Smooth muscle cell (in vitro differentiated cells): ENCODE measurements at regions not wholly inside any gene's neighbourhood (a gene's known extent, or its start where the extent isn't known, plus 50 kb on each side); places are given as distances from the start of the nearest gene placed in this dataset.
A peak's percentile ranks its signal among the peaks of the same experiment; 100 is the strongest.

Experiments
- DNase-seq: peaks from one replicate; lab custom pipeline; 2025; ENCODE audit not compliant: unreplicated experiment; lab: John Stamatoyannopoulos, UW
- H2AFZ ChIP-seq: fragments of 200-600 bp; sonication (generic); 2 replicates; pipeline ENCODE4 v1.6.0; 2016; ENCODE audit warnings: antibody characterized with exemption, low read depth, mild to moderate bottlenecking
- H3F3A ChIP-seq: fragments of 200-600 bp; sonication (generic); 2 replicates; pipeline ENCODE4 v1.6.0; 2017; ENCODE audit warnings: antibody characterized with exemption, low read depth
- H3K27ac ChIP-seq: fragments of 200-600 bp; sonication (generic); 2 replicates; pipeline ENCODE4 v1.5.1; 2016; ENCODE audit warnings: low read depth, mild to moderate bottlenecking
- H3K27me3 ChIP-seq: fragments of 200-600 bp; sonication (generic); 2 replicates; pipeline ENCODE4 v1.6.1; 2016; ENCODE audit warnings: low read depth, mild to moderate bottlenecking
- H3K36me3 ChIP-seq: fragments of 200-600 bp; sonication (generic); 2 replicates; pipeline ENCODE4 v1.5.1; 2016; ENCODE audit warnings: low read depth
- H3K4me1 ChIP-seq: fragments of 200-600 bp; sonication (generic); 2 replicates; pipeline ENCODE4 v1.5.1; 2016; ENCODE audit warnings: low read depth
- H3K4me2 ChIP-seq: fragments of 200-600 bp; sonication (generic); 2 replicates; pipeline ENCODE4 v1.6.0; 2016; ENCODE audit warnings: mild to moderate bottlenecking
- H3K4me3 ChIP-seq: fragments of 200-600 bp; sonication (generic); 2 replicates; pipeline ENCODE4 v1.5.1; 2016; ENCODE audit warnings: mild to moderate bottlenecking
- H3K79me2 ChIP-seq: fragments of 200-600 bp; sonication (generic); 2 replicates; pipeline ENCODE4 v1.6.0; 2016; ENCODE audit warnings: low read depth, mild to moderate bottlenecking
- H3K9ac ChIP-seq: fragments of 200-600 bp; sonication (generic); 2 replicates; pipeline ENCODE4 v1.6.0; 2016; ENCODE audit warnings: low read depth
- H3K9me3 ChIP-seq: fragments of 200-600 bp; sonication (generic); replicated peaks from 2 replicates; pipeline ENCODE4 v1.5.1; 2016; ENCODE audit warnings: low read depth
- H4K20me1 ChIP-seq: fragments of 200-600 bp; sonication (generic); 2 replicates; pipeline ENCODE4 v1.6.0; 2016; ENCODE audit warnings: low read depth
- CTCF ChIP-seq: fragments of 200-600 bp; sonication (generic); IDR thresholded peaks from 2 replicates; pipeline ENCODE4 v1.5.1; 2017; ENCODE audit warnings: borderline replicate concordance, mild to moderate bottlenecking, antibody characterized with exemption; ENCODE audit not compliant: insufficient read depth, poor library complexity, severe bottlenecking
- WGBS: methylation state at CpG from one replicate; pipeline ENCODE4 v1.1.7; 2016; ENCODE audit warnings: low lambda C conversion rate; 5-methylcytosine and 5-hydroxymethylcytosine counted together

- no peak overlapping the region for H3K4me2 ChIP-seq
- no peaks in the 10 kb centered on the region for H3K9me3 ChIP-seq
- H3K4me3 ChIP-seq: no peak overlapping the region
- H3K36me3 ChIP-seq: no peaks in the 10 kb centered on the region
- peaks cover 13% of the 10 kb centered on the region for H3K4me1 ChIP-seq
- no peaks in the 10 kb centered on the region for H3K27me3 ChIP-seq
- DNase-seq: no peak
- TF ChIP-seq CTCF: no peak
- WGBS: 81% methylated on average over 8 of the region's 8 CpGs
- no peak overlapping the region for H3K9ac ChIP-seq
- H2AFZ ChIP-seq: peak overlapping the region; percentile 80
- peak overlapping the region; percentile 0 for H3K27ac ChIP-seq
- peaks cover 3% of the 10 kb centered on the region for H3F3A ChIP-seq
- H4K20me1 ChIP-seq: no peaks in the 10 kb centered on the region
- no peaks in the 10 kb centered on the region for H3K79me2 ChIP-seq
Observed at GRCh38 chr6:139531148-139532115, 157.0 kb upstream of the CITED2 start.

GRCh38 chr6:139530561-139530960 is 156.1 kb upstream of the CITED2 start:
- Histone ChIP-seq H2AFZ (peak overlapping the region; percentile 1), H3K9me3 (no peaks in the 10 kb centered on the region), H3K79me2 (no peaks in the 10 kb centered on the region), H3K4me2 (no peak overlapping the region), H3K9ac (no peak overlapping the region), H3K27me3 (no peaks in the 10 kb centered on the region), H3K4me3 (no peak overlapping the region), H3K4me1 (peaks cover 13% of the 10 kb centered on the region), H3F3A (peaks cover 3% of the 10 kb centered on the region), H3K36me3 (no peaks in the 10 kb centered on the region), H4K20me1 (no peaks in the 10 kb centered on the region), H3K27ac (no peak overlapping the region)
- no peak for TF ChIP-seq CTCF
- WGBS: 92% methylated on average over 7 of the region's 7 CpGs
- DNase-seq: no peak

DNA sequence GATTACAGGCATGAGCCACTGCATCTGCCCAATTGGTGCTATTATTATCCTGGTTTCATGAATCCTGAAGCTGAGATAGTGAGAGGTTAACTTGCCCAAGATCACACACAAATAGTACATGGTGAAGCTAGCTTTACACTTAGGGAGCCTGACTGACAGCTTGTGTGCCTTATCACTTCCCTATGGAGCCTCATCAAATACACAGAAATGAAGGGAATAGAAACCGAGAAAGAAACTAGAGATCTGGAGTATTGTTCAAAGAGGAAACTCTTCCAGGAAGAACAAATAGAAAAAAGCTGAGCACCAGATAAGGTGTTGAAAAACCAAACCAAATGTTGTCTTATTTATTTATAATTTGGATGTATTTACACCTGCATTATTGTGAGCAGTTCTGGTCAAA is 155.0 kb upstream of the CITED2 start:
- H3F3A ChIP-seq: peaks cover 3% of the 10 kb centered on the region
- H3K9me3 ChIP-seq: no peaks in the 10 kb centered on the region
- H3K79me2 ChIP-seq: no peaks in the 10 kb centered on the region
- no peak overlapping the region for H3K9ac ChIP-seq
- H2AFZ ChIP-seq: peak overlapping the region; percentile 50
- TF ChIP-seq CTCF: no peak
- peaks cover 9% of the 10 kb centered on the region for H3K4me1 ChIP-seq
- no peak overlapping the region for H3K4me2 ChIP-seq
- 92% methylated on average over 1 of the region's 1 CpG for WGBS
- no peak overlapping the region for H3K27ac ChIP-seq
- H4K20me1 ChIP-seq: no peaks in the 10 kb centered on the region
- no peak for DNase-seq
- no peaks in the 10 kb centered on the region for H3K36me3 ChIP-seq
- H3K4me3 ChIP-seq: no peak overlapping the region
- no peaks in the 10 kb centered on the region for H3K27me3 ChIP-seq
